H9 (cell line): ENCODE measurements at regions not wholly inside any gene's neighbourhood (a gene's known extent, or its start where the extent isn't known, plus 50 kb on each side); places are given as distances from the start of the nearest gene placed in this dataset.

Experiments
- DNase-seq: peaks from one replicate; pipeline ENCODE4 v3.0.0-alpha.2; 2017
- H2AFZ ChIP-seq: one replicate; pipeline ENCODE4 v1.6.1; 2013; ENCODE audit warnings: mild to moderate bottlenecking, low read length, control low read depth, moderate library complexity
- H2AK5ac ChIP-seq: 2 replicates; pipeline ENCODE4 v1.6.1; 2013; ENCODE audit warnings: low read length, control low read depth, mixed read lengths; ENCODE audit not compliant: insufficient read length
- H2BK120ac ChIP-seq: one replicate; pipeline ENCODE4 v1.6.1; 2013; ENCODE audit warnings: low read depth, mild to moderate bottlenecking, low read length, control low read depth, inconsistent platforms; ENCODE audit not compliant: poor library complexity, severe bottlenecking
- H2BK12ac ChIP-seq: 2 replicates; pipeline ENCODE4 v1.6.1; 2013; ENCODE audit warnings: low read length, control low read depth, mixed read lengths, low read depth; ENCODE audit not compliant: insufficient read length
- H2BK15ac ChIP-seq: 2 replicates; pipeline ENCODE4 v1.6.1; 2013; ENCODE audit warnings: low read depth, low read length, control low read depth
- H2BK20ac ChIP-seq: one replicate; pipeline ENCODE4 v1.6.1; 2013; ENCODE audit warnings: low read depth, mild to moderate bottlenecking, low read length, control low read depth, inconsistent platforms; ENCODE audit not compliant: poor library complexity, severe bottlenecking
- H2BK5ac ChIP-seq: 2 replicates; pipeline ENCODE4 v1.6.1; 2013; ENCODE audit warnings: low read length, control low read depth, mixed read lengths; ENCODE audit not compliant: insufficient read length
- H3K14ac ChIP-seq: 2 replicates; pipeline ENCODE4 v1.6.1; 2013; ENCODE audit warnings: low read length, control low read depth; ENCODE audit not compliant: insufficient read depth
- H3K18ac ChIP-seq: 2 replicates; pipeline ENCODE4 v1.6.1; 2013; ENCODE audit warnings: low read depth, mild to moderate bottlenecking, mixed read lengths, low read length, control low read depth; ENCODE audit not compliant: insufficient read length
- H3K23ac ChIP-seq: 2 replicates; pipeline ENCODE4 v1.6.1; 2013; ENCODE audit warnings: low read length, control low read depth, mixed read lengths, low read depth; ENCODE audit not compliant: insufficient read length
- H3K23me2 ChIP-seq: 2 replicates; pipeline ENCODE4 v1.6.1; 2013; ENCODE audit warnings: low read depth, mild to moderate bottlenecking, mixed read lengths, low read length, control low read depth; ENCODE audit not compliant: insufficient read length, poor library complexity, severe bottlenecking
- H3K27ac ChIP-seq: 2 replicates; pipeline ENCODE4 v1.5.1; 2013; ENCODE audit warnings: low read length, control low read depth, mixed read lengths, low read depth; ENCODE audit not compliant: insufficient read length
- H3K27me3 ChIP-seq: 2 replicates; pipeline ENCODE4 v1.6.1; 2013; ENCODE audit warnings: low read length, control low read depth, inconsistent platforms; ENCODE audit not compliant: insufficient read depth
- H3K4ac ChIP-seq: 2 replicates; pipeline ENCODE4 v1.6.1; 2013; ENCODE audit warnings: low read depth, mild to moderate bottlenecking, control low read depth, inconsistent platforms, low read length, moderate library complexity
- H3K4me1 ChIP-seq: 2 replicates; pipeline ENCODE4 v1.6.1; 2013; ENCODE audit warnings: low read length, control low read depth, inconsistent platforms; ENCODE audit not compliant: insufficient read depth
- H3K4me2 ChIP-seq: 2 replicates; pipeline ENCODE4 v1.6.1; 2013; ENCODE audit warnings: low read length, control low read depth, mixed read lengths; ENCODE audit not compliant: insufficient read length, insufficient read depth
- H3K56ac ChIP-seq: 2 replicates; pipeline ENCODE4 v1.6.1; 2013; ENCODE audit warnings: low read depth, mild to moderate bottlenecking, mixed read lengths, low read length, control low read depth; ENCODE audit not compliant: insufficient read length
- H3K79me1 ChIP-seq: 2 replicates; pipeline ENCODE4 v1.6.1; 2013; ENCODE audit warnings: low read depth, mild to moderate bottlenecking, moderate library complexity, low read length, control low read depth, inconsistent platforms; ENCODE audit not compliant: insufficient read depth, poor library complexity, severe bottlenecking
- H3K79me2 ChIP-seq: 2 replicates; pipeline ENCODE4 v1.6.1; 2013; ENCODE audit warnings: low read length, control low read depth, inconsistent platforms; ENCODE audit not compliant: insufficient read depth
- H3K9ac ChIP-seq: 2 replicates; pipeline ENCODE4 v1.6.1; 2013; ENCODE audit warnings: low read length, control low read depth, mixed read lengths; ENCODE audit not compliant: insufficient read length; ENCODE audit errors: extremely low read depth
- H3K9me3 ChIP-seq: one replicate; pipeline ENCODE4 v1.6.1; 2013; ENCODE audit warnings: low read depth, low read length, inconsistent platforms; ENCODE audit not compliant: control insufficient read depth
- H3T11ph ChIP-seq: one replicate; pipeline ENCODE4 v1.6.1; 2013; ENCODE audit warnings: mild to moderate bottlenecking, low read length, control low read depth, inconsistent platforms
- H4K20me1 ChIP-seq: one replicate; pipeline ENCODE4 v1.6.1; 2013; ENCODE audit not compliant: control insufficient read depth, insufficient read length, insufficient read depth
- H4K5ac ChIP-seq: 2 replicates; pipeline ENCODE4 v1.6.1; 2013; ENCODE audit warnings: low read depth, mild to moderate bottlenecking, mixed read lengths, low read length, control low read depth; ENCODE audit not compliant: insufficient read length
- H4K8ac ChIP-seq: replicated peaks from 2 replicates; pipeline ENCODE4 v1.6.1; 2013; ENCODE audit warnings: low read length, control low read depth, mixed read lengths, low read depth; ENCODE audit not compliant: insufficient read length
- H4K91ac ChIP-seq: 2 replicates; pipeline ENCODE4 v1.6.1; 2013; ENCODE audit warnings: low read depth, mild to moderate bottlenecking, moderate library complexity, mixed read lengths, low read length, control low read depth; ENCODE audit not compliant: insufficient read length
- H3K27ac Mint-ChIP-seq, 3 experiments: 2 replicates in 2 of 3; 3 replicates in 1 of 3; pipeline ENCODE4 v1.8.0; 2020 to 2021; ENCODE audit warnings: mixed read lengths in 3 of 3, mild to moderate bottlenecking in 1 of 3, moderate library complexity in 1 of 3
- H3K27me3 Mint-ChIP-seq: 2 replicates; pipeline ENCODE4 v1.8.0; 2021; ENCODE audit warnings: low read depth, mild to moderate bottlenecking, moderate library complexity, mixed read lengths
- H3K36me3 Mint-ChIP-seq, 3 experiments: 2 replicates in 2 of 3; 3 replicates in 1 of 3; pipeline ENCODE4 v1.8.0; 2020 to 2021; ENCODE audit warnings: low read depth in 3 of 3, mixed read lengths in 3 of 3; ENCODE audit not compliant: insufficient read depth in 1 of 3
- H3K4me1 Mint-ChIP-seq, 2 experiments: 2 replicates each; pipeline ENCODE4 v1.8.0; 2020; ENCODE audit warnings: mixed read lengths in 2 of 2
- H3K4me3 Mint-ChIP-seq, 2 experiments: 2 replicates in 1 of 2; 3 replicates in 1 of 2; pipeline ENCODE4 v1.8.0; 2020 to 2021; ENCODE audit warnings: mild to moderate bottlenecking in 2 of 2, mixed read lengths in 2 of 2, moderate library complexity in 1 of 2
- H3K9me3 Mint-ChIP-seq, 2 experiments: 2 replicates in 1 of 2; 3 replicates in 1 of 2; pipeline ENCODE4 v1.8.0; 2020; ENCODE audit warnings: mild to moderate bottlenecking in 2 of 2, mixed read lengths in 2 of 2, moderate library complexity in 1 of 2
- CTCF ChIP-seq: fragments of 200-600 bp; sonication (generic); conservative IDR thresholded peaks from 3 replicates; pipeline ENCODE4 v1.8.0; 2021; ENCODE audit warnings: antibody characterized with exemption, mild to moderate bottlenecking
- WGBS: extraction: QIAGEN DNeasy Blood & Tissue Kit; methylation state at CpG from one replicate; pipeline ENCODE4 v1.1.7; 2013; ENCODE audit warnings: missing lambda C conversion rate, low lambda C conversion rate, mixed read lengths; ENCODE audit not compliant: insufficient read length; ENCODE audit errors: extremely low coverage; 5-methylcytosine and 5-hydroxymethylcytosine counted together

- Histone ChIP-seq H2BK15ac (no peak overlapping the region), H2BK120ac (no peak overlapping the region), H3K79me1 (no peaks in the 10 kb centered on the region), H2AK5ac (no peak overlapping the region), H3K9ac (no peak overlapping the region), H3K23me2 (no peaks in the 10 kb centered on the region), H2BK12ac (no peak overlapping the region), H3K14ac (no peak overlapping the region; the same call in 1 of the 2 replicates), H4K8ac (no peak overlapping the region), H3K4ac (no peak overlapping the region), H3K27me3 (no peaks in the 10 kb centered on the region), H2AFZ (no peak overlapping the region), H3K23ac (no peak overlapping the region), H4K5ac (no peak overlapping the region), H2BK5ac (no peak overlapping the region), H3K27ac (no peak overlapping the region), H3K79me2 (no peaks in the 10 kb centered on the region), H2BK20ac (no peak overlapping the region), H3K4me2 (no peak overlapping the region), H3K4me1 (no peaks in the 10 kb centered on the region), H3K18ac (no peak overlapping the region), H3K56ac (no peak overlapping the region), H3K9me3 (no peaks in the 10 kb centered on the region), H3T11ph (no peak overlapping the region), H4K91ac (no peak overlapping the region), H4K20me1 (no peaks in the 10 kb centered on the region)
- Mint-ChIP-seq H3K4me3 (no peak overlapping the region), H3K27ac (no peak overlapping the region), H3K36me3 (no peaks in the 10 kb centered on the region), H3K4me1 (peaks cover 5 to 6% of the 10 kb centered on the region in 2 experiments; a peak in 2 of 4 replicates), H3K27me3 (no peaks in the 10 kb centered on the region), H3K9me3 (no peaks in the 10 kb centered on the region)
- no CpG with 5 or more reads among the region's 2 CpGs for WGBS
- no peak for TF ChIP-seq CTCF
- DNase-seq: no peak
Measured at GRCh38 chr2:217001740-217002139, 141.9 kb upstream of the TNP1 start.
